Parathyroid adenoma (tissue), 2 donors: ENCODE measurements at regions not wholly inside any gene's neighbourhood (a gene's known extent, or its start where the extent isn't known, plus 50 kb on each side); places are given as distances from the start of the nearest gene placed in this dataset.

Experiments used
- H2AFZ ChIP-seq: fragments of 300-600 bp; sonication (generic); one replicate; pipeline ENCODE4 v1.7.0; 2017; ENCODE audit warnings: antibody characterized with exemption, mild to moderate bottlenecking
- H3K27ac ChIP-seq: fragments of 300-600 bp; sonication (generic); one replicate; pipeline ENCODE4 v1.7.0; 2017
- H3K27me3 ChIP-seq: fragments of 300-600 bp; sonication (generic); one replicate; pipeline ENCODE4 v1.7.0; 2017; ENCODE audit warnings: low read length; ENCODE audit not compliant: control insufficient read depth, insufficient read depth
- H3K36me3 ChIP-seq: fragments of 300-600 bp; sonication (generic); one replicate; pipeline ENCODE4 v1.7.0; 2017; ENCODE audit warnings: low read length; ENCODE audit not compliant: control insufficient read depth, insufficient read depth
- H3K4me1 ChIP-seq: fragments of 300-600 bp; sonication (generic); one replicate; pipeline ENCODE4 v1.7.0; 2017; ENCODE audit warnings: control low read depth
- H3K4me2 ChIP-seq: fragments of 300-600 bp; sonication (generic); one replicate; pipeline ENCODE4 v1.7.0; 2017; ENCODE audit warnings: low read length
- H3K4me3 ChIP-seq: fragments of 300-600 bp; sonication (generic); one replicate; pipeline ENCODE4 v1.7.0; 2017; ENCODE audit warnings: low read depth, low read length
- H3K79me2 ChIP-seq: fragments of 300-600 bp; sonication (generic); one replicate; pipeline ENCODE4 v1.7.0; 2017; ENCODE audit warnings: control low read depth
- H3K9ac ChIP-seq: fragments of 300-600 bp; sonication (generic); one replicate; pipeline ENCODE4 v1.7.0; 2017; ENCODE audit warnings: mild to moderate bottlenecking
- H3K9me3 ChIP-seq: fragments of 300-600 bp; sonication (generic); one replicate; pipeline ENCODE4 v1.7.0; 2017; ENCODE audit warnings: low read length; ENCODE audit not compliant: control insufficient read depth
- CTCF ChIP-seq: fragments of 300-600 bp; sonication (generic); IDR thresholded peaks from one replicate; pipeline ENCODE4 v1.7.0; 2017; ENCODE audit warnings: antibody characterized with exemption, mild to moderate bottlenecking
- donor health status: primary hyperparathyroidism.

GRCh38 chr3:72658466-72659100 is 189.7 kb downstream of the SHQ1 start:
- H3K4me1 ChIP-seq = no peaks in the 10 kb centered on the region
- no peak for TF ChIP-seq CTCF
- H3K27ac ChIP-seq = no peak overlapping the region
- H3K4me2 ChIP-seq = no peak overlapping the region
- no peaks in the 10 kb centered on the region for H3K79me2 ChIP-seq
- H3K36me3 ChIP-seq = no peaks in the 10 kb centered on the region
- no peaks in the 10 kb centered on the region for H3K9me3 ChIP-seq
- H2AFZ ChIP-seq = no peak overlapping the region
- H3K4me3 ChIP-seq = no peak overlapping the region
- peaks cover 5% of the 10 kb centered on the region for H3K27me3 ChIP-seq
- H3K9ac ChIP-seq = no peak overlapping the region

GRCh38 chr3:72657666-72658065 is 190.6 kb downstream of the SHQ1 start:
- no peaks in the 10 kb centered on the region for H3K79me2 ChIP-seq
- H3K36me3 ChIP-seq = no peaks in the 10 kb centered on the region
- TF ChIP-seq CTCF = no peak
- no peaks in the 10 kb centered on the region for H3K9me3 ChIP-seq
- no peak overlapping the region for H3K4me3 ChIP-seq
- H3K9ac ChIP-seq = no peak overlapping the region
- no peak overlapping the region for H2AFZ ChIP-seq
- H3K4me2 ChIP-seq = no peak overlapping the region
- H3K27me3 ChIP-seq = peaks cover 5% of the 10 kb centered on the region
- no peak overlapping the region for H3K27ac ChIP-seq
- H3K4me1 ChIP-seq = no peaks in the 10 kb centered on the region

GRCh38 chr3:72655723-72656122 is 192.5 kb downstream of the SHQ1 start:
- Histone ChIP-seq H3K27ac (no peak overlapping the region), H3K27me3 (peaks cover 5% of the 10 kb centered on the region), H3K9me3 (no peaks in the 10 kb centered on the region), H3K4me1 (no peaks in the 10 kb centered on the region), H3K36me3 (no peaks in the 10 kb centered on the region), H2AFZ (no peak overlapping the region), H3K4me3 (no peak overlapping the region), H3K4me2 (no peak overlapping the region), H3K79me2 (no peaks in the 10 kb centered on the region), H3K9ac (no peak overlapping the region)
- TF ChIP-seq CTCF = no peak

- no peak overlapping the region for H3K9ac ChIP-seq
- peaks cover 5% of the 10 kb centered on the region for H3K27me3 ChIP-seq
- H3K9me3 ChIP-seq = no peaks in the 10 kb centered on the region
- H3K4me1 ChIP-seq = no peaks in the 10 kb centered on the region
- H3K4me2 ChIP-seq = peak overlapping the region; percentile 14
- no peaks in the 10 kb centered on the region for H3K36me3 ChIP-seq
- peak overlapping the region; percentile 9 for H2AFZ ChIP-seq
- TF ChIP-seq CTCF = no peak
- H3K27ac ChIP-seq = no peak overlapping the region
- no peak overlapping the region for H3K4me3 ChIP-seq
- H3K79me2 ChIP-seq = no peaks in the 10 kb centered on the region
Measured at GRCh38 chr3:72655131-72655551, 193.1 kb downstream of the SHQ1 start.

- Histone ChIP-seq H3K9ac (no peak overlapping the region), H3K27me3 (peaks cover 5% of the 10 kb centered on the region), H3K9me3 (no peaks in the 10 kb centered on the region), H3K27ac (no peak overlapping the region), H3K4me3 (no peak overlapping the region), H2AFZ (no peak overlapping the region), H3K4me2 (no peak overlapping the region), H3K4me1 (no peaks in the 10 kb centered on the region), H3K36me3 (no peaks in the 10 kb centered on the region), H3K79me2 (no peaks in the 10 kb centered on the region)
- no peak for TF ChIP-seq CTCF
Measured at GRCh38 chr3:72652395-72652794, 195.8 kb downstream of the SHQ1 start.
